GM21423 (cell line): ENCODE measurements at regions not wholly inside any gene's neighbourhood (a gene's known extent, or its start where the extent isn't known, plus 50 kb on each side); places are given as distances from the start of the nearest gene placed in this dataset.

Experiments
- ATAC-seq: cut with Tn5 transposase; IDR thresholded peaks from one replicate; pipeline ENCODE4 v1.9.1; 2021; ENCODE audit warnings: mild to moderate bottlenecking, moderate library complexity; ENCODE audit not compliant: unreplicated experiment

GRCh38 chr11:62030071-62030684 lies 62.7 kb upstream of the FTH1 start:
- ATAC-seq: no peak

GRCh38 chr11:62026739-62027370 lies 59.4 kb upstream of the FTH1 start:
- no peak for ATAC-seq

GRCh38 chr11:62025487-62026105 lies 58.2 kb upstream of the FTH1 start:
- peak; percentile 78 for ATAC-seq

- ATAC-seq: no peak
Observed at GRCh38 chr11:62024936-62025486, 57.6 kb upstream of the FTH1 start.

GRCh38 chr11:62022211-62022610 lies 54.8 kb upstream of the FTH1 start:
- ATAC-seq: no peak

- ATAC-seq: no peak
Observed at GRCh38 chr11:62020661-62021060, 53.2 kb upstream of the FTH1 start.

GRCh38 chr11:62018981-62019664 lies 51.7 kb upstream of the FTH1 start:
- no peak for ATAC-seq

GRCh38 chr11:62017878-62018655 lies 50.6 kb upstream of the FTH1 start:
- ATAC-seq: no peak
